HG02588 (cell line): ENCODE measurements at regions not wholly inside any gene's neighbourhood (a gene's known extent, or its start where the extent isn't known, plus 50 kb on each side); places are given as distances from the start of the nearest gene placed in this dataset.
"Not testable (repeated sequence)": the region's sequence is repeated elsewhere in the genome, so short reads cannot be mapped to it uniquely, and the experiment has no call there.

Experiments
- ATAC-seq: cut with Tn5 transposase; IDR thresholded peaks from one replicate; pipeline ENCODE4 v1.9.1; 2021; ENCODE audit warnings: mild to moderate bottlenecking, moderate library complexity; ENCODE audit not compliant: unreplicated experiment

- ATAC-seq, result not testable (repeated sequence)
Observed at GRCh38 chr7:138252666-138253065, 176.4 kb downstream of the AKR1D1 start.

GRCh38 chr7:138254444-138254843 lies 178.2 kb downstream of the AKR1D1 start:
- no peak for ATAC-seq

GRCh38 chr7:138257459-138258196 lies 181.4 kb downstream of the AKR1D1 start:
- ATAC-seq, result no peak

GRCh38 chr7:138258197-138258559 lies 181.9 kb downstream of the AKR1D1 start:
- no peak for ATAC-seq

GRCh38 chr7:138259675-138260074 lies 183.4 kb downstream of the AKR1D1 start:
- no peak for ATAC-seq

GRCh38 chr7:138267934-138268333 lies 191.7 kb downstream of the AKR1D1 start:
- ATAC-seq, result no peak

GRCh38 chr7:138276891-138277290 lies 183.2 kb upstream of the TRIM24 start:
- ATAC-seq, result no peak

- no peak for ATAC-seq
Observed at GRCh38 chr7:138278601-138279000, 181.5 kb upstream of the TRIM24 start.

- no peak for ATAC-seq
Observed at GRCh38 chr7:138282997-138283396, 177.1 kb upstream of the TRIM24 start.

- ATAC-seq, result no peak
Observed at GRCh38 chr7:138285129-138285528, 174.9 kb upstream of the TRIM24 start.

- ATAC-seq, result no peak
Observed at GRCh38 chr7:138286846-138287245, 173.2 kb upstream of the TRIM24 start.

- no peak for ATAC-seq
Observed at GRCh38 chr7:138287549-138287948, 172.5 kb upstream of the TRIM24 start.

GRCh38 chr7:138289082-138289481 lies 171.0 kb upstream of the TRIM24 start:
- no peak for ATAC-seq

- no peak for ATAC-seq
Observed at GRCh38 chr7:138289864-138290263, 170.2 kb upstream of the TRIM24 start.

GRCh38 chr7:138292951-138293350 lies 167.1 kb upstream of the TRIM24 start:
- no peak for ATAC-seq

- ATAC-seq, result no peak
Observed at GRCh38 chr7:138295049-138295637, 164.9 kb upstream of the TRIM24 start.

- no peak for ATAC-seq
Observed at GRCh38 chr7:138297526-138297925, 162.5 kb upstream of the TRIM24 start.

GRCh38 chr7:138299066-138299465 lies 161.0 kb upstream of the TRIM24 start:
- ATAC-seq, result no peak

- ATAC-seq, result no peak
Observed at GRCh38 chr7:138303230-138304070, 156.6 kb upstream of the TRIM24 start.

- ATAC-seq, result no peak
Observed at GRCh38 chr7:138304071-138304320, 156.1 kb upstream of the TRIM24 start.

- ATAC-seq, result no peak
Observed at GRCh38 chr7:138307633-138308032, 152.4 kb upstream of the TRIM24 start.

- ATAC-seq, result no peak
Observed at GRCh38 chr7:138308136-138308535, 151.9 kb upstream of the TRIM24 start.
